PC-3 (cell line): ENCODE measurements at regions not wholly inside any gene's neighbourhood (a gene's known extent, or its start where the extent isn't known, plus 50 kb on each side); places are given as distances from the start of the nearest gene placed in this dataset.

Source experiments
- CTCF ChIP-seq: fragments of 300-600 bp; sonication (generic); conservative IDR thresholded peaks from 2 replicates; pipeline ENCODE4 v1.5.1; 2017; ENCODE audit warnings: antibody characterized with exemption, low read depth, mild to moderate bottlenecking, low read length
- EZH2phosphoT487 ChIP-seq: fragments of 300-600 bp; sonication (generic); IDR thresholded peaks from 2 replicates; pipeline ENCODE4 v1.6.1; 2018; ENCODE audit warnings: mild to moderate bottlenecking, antibody characterized with exemption, low read length, borderline replicate concordance

DNA sequence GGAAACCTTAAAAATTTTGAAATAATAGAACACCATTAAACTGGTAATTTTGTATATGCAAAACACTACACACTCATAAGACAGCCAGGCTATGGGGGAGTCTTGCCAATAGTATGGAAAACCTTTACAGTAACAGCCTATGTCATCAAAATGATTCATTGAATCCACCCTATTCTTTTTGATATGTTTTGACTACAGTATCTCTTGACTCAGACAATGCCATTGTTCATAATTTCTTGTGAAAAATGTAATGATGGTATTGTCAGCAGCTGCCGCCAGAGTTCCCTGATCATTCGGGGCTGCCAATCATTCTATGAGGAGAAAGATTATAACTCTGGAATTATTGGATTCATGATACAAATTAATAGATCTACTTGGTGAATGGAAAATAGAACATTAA is 101.4 kb upstream of the POC5 start:
- TF ChIP-seq CTCF (no peak), EZH2phosphoT487 (no peak)
